Heart left ventricle (tissue), 16 donors: ENCODE measurements at regions not wholly inside any gene's neighbourhood (a gene's known extent, or its start where the extent isn't known, plus 50 kb on each side); places are given as distances from the start of the nearest gene placed in this dataset.

Experiments used
- ATAC-seq, 4 donors: fragments of 200-7000 bp; cut with Tn5 transposase; one replicate each; pipeline ENCODE4 v1.9.1; 2020 to 2022; ENCODE audit warnings: moderate library complexity in 4 of 4, mild to moderate bottlenecking in 3 of 4, moderate number of reproducible peaks in 1 of 4
- DNase-seq, 5 donors: peaks; one replicate each; pipeline ENCODE4 v3.0.0-alpha.2; 2020
- H3K27ac ChIP-seq, 12 donors: fragments of 200-600 bp; sonication (generic) in 4 of 12; one replicate each; pipeline versions ENCODE4 v1.5.0 to v1.8.0; 2016 to 2022; ENCODE audit warnings: mild to moderate bottlenecking in 2 of 12
- H3K27me3 ChIP-seq, 9 donors: fragments of 200-600 bp; sonication (generic) in 2 of 9; one replicate each; pipeline versions ENCODE4 v1.5.1 to v1.8.0; 2016 to 2022; ENCODE audit warnings: mild to moderate bottlenecking in 3 of 9
- H3K36me3 ChIP-seq, 9 donors: fragments of 200-600 bp; sonication (generic) in 2 of 9; one replicate each; pipeline versions ENCODE4 v1.5.0 to v1.8.0; 2018 to 2022; ENCODE audit warnings: mild to moderate bottlenecking in 2 of 9
- H3K4me1 ChIP-seq, 12 donors: fragments of 200-600 bp; sonication (generic) in 4 of 12; one replicate each; pipeline versions ENCODE4 v1.5.0 to v1.8.0; 2016 to 2022; ENCODE audit warnings: mild to moderate bottlenecking in 3 of 12
- H3K4me3 ChIP-seq, 12 donors: fragments of 200-600 bp; sonication (generic) in 4 of 12; one replicate each; pipeline versions ENCODE4 v1.5.0 to v1.8.0; 2017 to 2022; ENCODE audit warnings: mild to moderate bottlenecking in 9 of 12, moderate library complexity in 4 of 12
- H3K9me3 ChIP-seq, 12 donors: fragments of 200-600 bp; sonication (generic) in 4 of 12; one replicate each; pipeline versions ENCODE4 v1.5.0 to v1.8.0; 2016 to 2022; ENCODE audit warnings: mild to moderate bottlenecking in 1 of 12
- POLR2A ChIP-seq, 2 donors: fragments of 450-650 bp; IDR thresholded peaks; one replicate each; pipeline ENCODE4 v1.6.1; 2017; ENCODE audit warnings: antibody characterized with exemption in 2 of 2, mild to moderate bottlenecking in 2 of 2, moderate library complexity in 2 of 2
- WGBS, 4 donors: extraction: QIAGEN DNeasy Blood & Tissue Kit in 2 of 4; methylation state at CpG; one replicate each; pipeline versions ENCODE4 v1.1.5 to v1.1.7; 2013 to 2018; 5-methylcytosine and 5-hydroxymethylcytosine counted together
- intact Hi-C, 10 donors: fragments of 100-400 bp; cut with DNase I; formaldehyde crosslinking; loops; one replicate each; pipeline versions ENCODE4 v1.11.1 to v1.14.2; 2022
- TF ChIP-seq, protein P1 (sequence below), 12 donors: fragments of 200-600 bp; sonication (generic) in 4 of 12; IDR thresholded peaks; one replicate each; pipeline versions ENCODE4 v1.5.0 to v1.8.0; 2018 to 2022; ENCODE audit warnings: antibody characterized with exemption in 12 of 12, mild to moderate bottlenecking in 5 of 12
- donor health status: ischemic (EF 13 %, LVEDD 7.1; RV severe dilation, severe dysfunction).
- donor health status: healthy with polysubstance abuse.
- donor health status: DM: no; HTN: yes; CAD: no.
- donor health status: DM: no; HTN: no; CAD: no.
- donor health status: ischemic (EF 25% LVEDD 6.9; RV normal size, moderate dysfunction).
- donor health status: ischemic (EF 25% LVEDD 5.7; RV mildly dilated, moderate dysfunction).
- donor health status: healthy.
- donor health status: DM: yes; HTN: yes; CAD: no.
- donor health status: ischemic (EF 35%, LVEDD 5.7; RV mildly dilated, moderate dysfunction).
- donor health status: nonischemic (EF 11% LVEDD 7.7; RV severe dilation, severe dysfunction).
- donor health status: DM: yes; HTN: yes; CAD: no.
- donor health status: PGD.
- donor health status: ischemic (EF 29% LVEDD 5.4; RV normal size, mild dysfunction).
- donor health status: nonischemic (EF 23%, LVEDD 6.1; RV moderate dilation, normal function).

DNA sequence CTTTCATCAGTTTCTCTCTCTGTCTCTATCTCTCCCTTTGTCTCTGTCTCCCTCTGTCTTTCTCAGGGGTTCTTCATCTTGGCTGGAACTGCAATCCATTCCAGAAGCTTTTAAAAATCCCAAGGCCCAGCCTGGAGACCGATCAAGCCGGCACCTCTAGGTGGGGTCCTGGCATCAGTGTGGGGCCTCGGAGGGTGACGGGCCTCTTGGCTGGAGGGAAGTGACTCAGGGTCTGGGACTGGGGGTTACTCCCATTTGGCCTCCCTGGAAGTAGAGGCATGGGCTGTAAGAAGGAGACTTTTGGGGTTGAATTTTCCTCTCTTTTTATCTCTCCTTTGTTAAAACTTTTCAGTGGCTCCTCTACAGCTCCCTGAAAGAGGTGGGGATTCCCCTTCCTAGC, 52.8 kb upstream of the OTOF start:
- Histone ChIP-seq H3K9me3 (no peaks in the 10 kb centered on the region), H3K27me3 (peaks cover 0 to 14% (median 0%) of the 10 kb centered on the region in 9 donors), H3K36me3 (no peaks in the 10 kb centered on the region), H3K4me3 (no peak overlapping the region), H3K4me1 (peaks cover 0 to 14% (median 0%) of the 10 kb centered on the region in 12 donors), H3K27ac (no peak overlapping the region)
- no peak for TF ChIP-seq POLR2A (IDR thresholded peaks at IDR 0.05)
- TF ChIP-seq, protein P1, sequence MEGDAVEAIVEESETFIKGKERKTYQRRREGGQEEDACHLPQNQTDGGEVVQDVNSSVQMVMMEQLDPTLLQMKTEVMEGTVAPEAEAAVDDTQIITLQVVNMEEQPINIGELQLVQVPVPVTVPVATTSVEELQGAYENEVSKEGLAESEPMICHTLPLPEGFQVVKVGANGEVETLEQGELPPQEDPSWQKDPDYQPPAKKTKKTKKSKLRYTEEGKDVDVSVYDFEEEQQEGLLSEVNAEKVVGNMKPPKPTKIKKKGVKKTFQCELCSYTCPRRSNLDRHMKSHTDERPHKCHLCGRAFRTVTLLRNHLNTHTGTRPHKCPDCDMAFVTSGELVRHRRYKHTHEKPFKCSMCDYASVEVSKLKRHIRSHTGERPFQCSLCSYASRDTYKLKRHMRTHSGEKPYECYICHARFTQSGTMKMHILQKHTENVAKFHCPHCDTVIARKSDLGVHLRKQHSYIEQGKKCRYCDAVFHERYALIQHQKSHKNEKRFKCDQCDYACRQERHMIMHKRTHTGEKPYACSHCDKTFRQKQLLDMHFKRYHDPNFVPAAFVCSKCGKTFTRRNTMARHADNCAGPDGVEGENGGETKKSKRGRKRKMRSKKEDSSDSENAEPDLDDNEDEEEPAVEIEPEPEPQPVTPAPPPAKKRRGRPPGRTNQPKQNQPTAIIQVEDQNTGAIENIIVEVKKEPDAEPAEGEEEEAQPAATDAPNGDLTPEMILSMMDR (IDR thresholded peaks at IDR 0.05), result no peak
- DNase-seq (peak in 1 of 5 donors; percentile 11), ATAC-seq (no peak)
- 56 to 73% (median 69%) methylated on average over 4 of the region's 4 CpGs for WGBS, 4 donors
- intact Hi-C loops, result no loop called here

DNA sequence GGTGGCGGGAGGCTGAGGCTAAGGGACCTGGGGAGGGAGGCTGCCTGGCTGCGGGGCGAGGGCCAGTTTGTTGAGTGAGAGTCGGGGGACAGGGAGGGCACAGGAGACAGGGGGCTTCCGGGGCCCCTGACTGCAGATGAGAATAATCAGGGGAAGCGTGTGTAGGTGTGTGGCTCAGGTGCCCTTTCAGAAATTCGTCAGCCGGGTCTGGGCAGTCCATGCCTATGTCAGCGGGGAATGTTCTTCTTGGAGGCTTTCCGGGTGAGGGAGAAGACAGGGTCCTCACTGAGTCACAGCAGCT, 52.3 kb upstream of the OTOF start:
- Histone ChIP-seq H3K4me1 (peaks cover 0 to 14% (median 0%) of the 10 kb centered on the region in 12 donors), H3K4me3 (no peak overlapping the region), H3K9me3 (no peaks in the 10 kb centered on the region), H3K27ac (no peak overlapping the region), H3K27me3 (peaks cover 0 to 14% (median 0%) of the 10 kb centered on the region in 9 donors), H3K36me3 (no peaks in the 10 kb centered on the region)
- no peak for ATAC-seq
- TF ChIP-seq, protein P1 (IDR thresholded peaks at IDR 0.05), result no peak
- no peak for TF ChIP-seq POLR2A (IDR thresholded peaks at IDR 0.05)
- WGBS, 4 donors, result 77 to 86% (median 84%) methylated on average over 10 of the region's 10 CpGs
- intact Hi-C loops, result no loop called here
- DNase-seq, result peak in 1 of 5 donors; percentile 16

DNA sequence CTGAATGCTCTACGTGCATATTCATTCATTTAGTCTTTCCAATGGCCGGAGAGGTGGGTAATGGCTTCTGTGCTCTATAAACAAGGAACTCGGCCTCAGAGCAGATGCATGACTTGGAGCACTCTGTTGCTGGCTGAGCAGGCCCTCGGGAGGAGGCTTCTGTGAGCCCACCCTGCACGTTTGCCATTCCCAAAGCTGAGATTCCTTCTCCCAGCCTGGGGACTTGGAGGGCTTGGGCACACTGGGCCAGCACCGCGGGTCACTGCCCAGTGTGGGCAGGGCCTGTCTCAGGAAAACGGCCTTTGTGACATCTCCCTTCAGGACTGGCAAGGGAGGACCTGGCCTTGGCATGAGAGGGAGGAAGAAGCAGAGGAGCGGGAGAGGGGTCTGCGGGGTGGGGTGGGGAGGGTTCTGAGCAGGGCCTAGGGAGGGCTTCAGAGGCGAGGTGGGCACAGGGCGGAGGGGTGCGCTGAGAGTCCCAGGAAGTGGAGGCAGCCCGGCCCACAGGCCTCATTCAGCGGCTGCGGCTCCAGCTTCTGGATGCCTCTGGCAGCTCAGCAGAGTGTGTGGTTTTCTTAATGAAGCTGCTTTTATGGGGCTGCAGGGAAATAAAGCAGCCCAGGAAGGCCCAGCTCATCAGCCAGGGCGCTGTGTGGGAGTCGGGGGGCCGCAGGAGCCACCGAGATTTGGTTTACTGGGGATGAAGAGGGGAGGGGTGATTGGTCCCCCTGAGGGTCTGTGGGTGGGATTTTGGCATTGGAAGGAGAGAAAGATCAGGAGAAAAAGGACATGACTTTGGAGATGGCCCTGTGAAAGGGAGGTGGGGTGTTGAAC, 51.7 kb upstream of the OTOF start:
- intact Hi-C loops, result no loop called here
- Histone ChIP-seq H3K27me3 (peaks cover 0 to 14% (median 0%) of the 10 kb centered on the region in 9 donors), H3K36me3 (no peaks in the 10 kb centered on the region), H3K9me3 (no peaks in the 10 kb centered on the region), H3K27ac (no peak overlapping the region), H3K4me1 (peaks cover 0 to 10% (median 0%) of the 10 kb centered on the region in 12 donors), H3K4me3 (no peak overlapping the region)
- TF ChIP-seq, protein P1 (IDR thresholded peaks at IDR 0.05), result no peak
- no peak for TF ChIP-seq POLR2A (IDR thresholded peaks at IDR 0.05)
- DNase-seq (peak in 1 of 5 donors; percentile 1), ATAC-seq (no peak)
- 80 to 87% (median 83%) methylated on average over 19 to 20 of the region's 20 CpGs for WGBS, 4 donors

DNA sequence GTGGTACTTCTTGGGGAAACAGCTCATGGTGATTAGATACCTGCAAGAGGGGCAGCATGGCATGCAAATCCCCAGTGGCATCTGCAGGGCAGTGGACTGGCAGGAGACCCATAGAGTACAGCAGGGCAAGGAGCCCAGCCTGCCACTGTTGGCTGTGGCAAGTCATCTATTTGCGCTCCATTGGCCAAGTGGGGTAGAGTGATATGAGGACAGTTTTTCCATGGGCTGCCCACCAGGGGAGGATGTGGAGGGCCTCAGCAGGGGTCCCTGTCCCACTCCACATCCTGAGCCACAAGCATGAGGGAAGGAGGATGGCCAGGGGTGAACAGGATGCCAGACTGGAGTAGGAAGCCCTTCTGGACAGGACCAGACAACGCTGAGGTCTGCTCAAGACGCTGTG, 50.9 kb upstream of the OTOF start:
- TF ChIP-seq, protein P1 (IDR thresholded peaks at IDR 0.05), result no peak
- H3K36me3 ChIP-seq, result no peaks in the 10 kb centered on the region
- DNase-seq (peak in 1 of 5 donors; percentile 9), ATAC-seq (no peak)
- H3K27me3 ChIP-seq, result peaks cover 0 to 21% (median 0%) of the 10 kb centered on the region in 9 donors
- H3K4me3 ChIP-seq, result no peak overlapping the region
- H3K27ac ChIP-seq, result no peak overlapping the region
- peaks cover 0 to 2% (median 0%) of the 10 kb centered on the region in 12 donors for H3K4me1 ChIP-seq
- H3K9me3 ChIP-seq, result no peaks in the 10 kb centered on the region
- 88 to 94% (median 93%) methylated on average over 3 of the region's 3 CpGs for WGBS, 4 donors
- intact Hi-C loops, result no loop called here
